GM12892 (cell line): ENCODE measurements at regions not wholly inside any gene's neighbourhood (a gene's known extent, or its start where the extent isn't known, plus 50 kb on each side); places are given as distances from the start of the nearest gene placed in this dataset.
"Not testable (repeated sequence)": the region's sequence is repeated elsewhere in the genome, so short reads cannot be mapped to it uniquely, and the experiment has no call there.

Experiments
- POLR2A ChIP-seq: IDR thresholded peaks from 2 replicates; pipeline ENCODE4 v1.6.1; 2011; ENCODE audit warnings: low read depth, low read length, control low read depth
- POLR2AphosphoS5 ChIP-seq: IDR thresholded peaks from 2 replicates; pipeline ENCODE4 v1.6.1; 2011; ENCODE audit warnings: low read depth, low read length, control low read depth

DNA sequence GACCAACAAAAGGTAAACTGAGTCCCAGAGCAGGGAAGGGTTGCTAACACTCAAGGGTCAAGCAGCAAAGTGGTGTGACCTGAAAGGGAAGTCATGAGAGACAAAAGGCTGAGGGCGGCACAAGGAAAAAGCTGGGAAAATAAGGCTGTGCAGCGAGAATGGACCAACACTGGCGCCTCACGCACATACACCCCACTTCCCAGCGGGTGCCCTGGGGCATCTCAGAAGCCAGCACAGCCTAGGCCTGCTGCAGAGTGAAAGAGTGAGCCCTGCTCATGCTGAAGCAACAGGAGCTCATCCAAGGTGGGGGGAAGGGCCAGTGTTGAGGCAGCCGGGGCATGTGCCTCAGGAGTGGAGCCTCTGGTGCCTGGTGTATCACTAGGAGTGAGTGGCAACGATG lies 229.8 kb downstream of the SPATA31A1 start:
- TF ChIP-seq POLR2A, POLR2AphosphoS5: not testable (repeated sequence)
